GM18873 (cell line): ENCODE measurements at regions not wholly inside any gene's neighbourhood (a gene's known extent, or its start where the extent isn't known, plus 50 kb on each side); places are given as distances from the start of the nearest gene placed in this dataset.
"Not testable (repeated sequence)": the region's sequence is repeated elsewhere in the genome, so short reads cannot be mapped to it uniquely, and the experiment has no call there.

Experiments used
- ATAC-seq: cut with Tn5 transposase; IDR thresholded peaks from one replicate; pipeline ENCODE4 v1.9.1; 2021; ENCODE audit warnings: mild to moderate bottlenecking, moderate library complexity, moderate number of reproducible peaks; ENCODE audit not compliant: unreplicated experiment, low FRiP score

- no peak for ATAC-seq
These were observed 89.0 kb upstream of the SFRP2 start for GRCh38 chr4:153877898-153878297.

DNA sequence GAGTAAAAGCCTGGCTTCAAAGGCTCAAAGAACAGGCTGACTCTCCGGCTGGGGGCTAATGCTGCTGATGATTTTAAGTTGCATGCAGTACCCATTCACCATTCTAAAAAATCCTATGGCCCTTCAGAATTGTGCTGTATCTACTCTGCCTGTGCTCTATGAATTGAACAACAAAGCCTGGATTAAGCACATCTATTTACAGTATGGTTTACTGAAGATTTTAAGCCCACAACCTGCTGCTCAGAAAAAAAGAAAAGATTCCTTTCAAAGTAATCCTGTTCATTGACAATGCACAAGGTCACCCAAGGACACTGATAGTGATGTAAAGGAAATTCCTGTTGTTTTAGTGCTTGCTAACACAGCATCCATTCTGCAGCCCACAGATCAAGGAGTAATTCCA is 84.9 kb upstream of the SFRP2 start:
- no peak for ATAC-seq

- ATAC-seq, result not testable (repeated sequence)
These were observed 77.9 kb upstream of the SFRP2 start for GRCh38 chr4:153866766-153867165.

GRCh38 chr4:153852501-153852900 is 63.6 kb upstream of the SFRP2 start:
- no peak for ATAC-seq

GRCh38 chr4:153850533-153851280 is 61.8 kb upstream of the SFRP2 start:
- ATAC-seq, result no peak

- no peak for ATAC-seq
These were observed 55.3 kb upstream of the SFRP2 start for GRCh38 chr4:153844144-153844543.
